ENCODE measurements at regions not wholly inside any gene's neighbourhood (a gene's known extent, or its start where the extent isn't known, plus 50 kb on each side); places are given as distances from the start of the nearest gene placed in this dataset.
"Not testable (repeated sequence)": the region's sequence is repeated elsewhere in the genome, so short reads cannot be mapped to it uniquely, and the experiment has no call there.

DNA sequence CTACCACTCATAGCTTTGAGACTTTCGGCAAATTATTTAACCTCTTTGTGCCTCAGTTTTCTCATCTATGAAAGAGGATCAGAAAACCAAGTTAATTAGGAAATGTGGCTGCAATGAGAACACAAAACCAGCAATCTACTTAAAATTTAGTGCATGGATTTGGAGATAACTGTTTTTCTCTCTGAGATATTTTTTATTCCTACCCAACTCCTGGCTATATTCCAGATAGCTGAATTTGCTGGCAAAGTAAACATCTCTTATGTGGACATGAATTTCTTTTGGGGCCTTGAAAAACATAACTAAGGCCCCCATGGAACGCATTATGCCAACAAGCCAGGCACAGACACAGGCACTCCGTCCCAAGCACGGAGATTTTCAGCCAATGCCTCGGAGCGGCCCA lies 53.4 kb upstream of the FOXN3 start:
- no peaks in the 10 kb centered on the region for H3K36me3 ChIP-seq (ENCODE audit: control insufficient read depth, insufficient read depth, low read length)
- peaks cover 12% of the 10 kb centered on the region for H3K4me1 ChIP-seq
- H3K79me2 ChIP-seq: peaks cover 30% of the 10 kb centered on the region
- no peak overlapping the region for H2AFZ ChIP-seq
- H3K4me2 ChIP-seq (ENCODE audit: low read length): no peak overlapping the region
- no peak for TF ChIP-seq CTCF (IDR thresholded peaks at IDR 0.05)
- no peak overlapping the region for H3K9ac ChIP-seq
- H3K27ac ChIP-seq: no peak overlapping the region
- H3K9me3 ChIP-seq (ENCODE audit: control insufficient read depth, low read length): no peaks in the 10 kb centered on the region
- no peak overlapping the region for H3K4me3 ChIP-seq (ENCODE audit: low read depth, low read length)
- H3K27me3 ChIP-seq (ENCODE audit: control insufficient read depth, insufficient read depth, low read length): no peaks in the 10 kb centered on the region

- no peak overlapping the region for H3K9ac ChIP-seq
- no peaks in the 10 kb centered on the region for H3K9me3 ChIP-seq (ENCODE audit: control insufficient read depth, low read length)
- H3K79me2 ChIP-seq: peaks cover 34% of the 10 kb centered on the region
- no peak overlapping the region for H3K4me2 ChIP-seq (ENCODE audit: low read length)
- H3K4me1 ChIP-seq: peaks cover 12% of the 10 kb centered on the region
- H3K36me3 ChIP-seq (ENCODE audit: control insufficient read depth, insufficient read depth, low read length): no peaks in the 10 kb centered on the region
- H2AFZ ChIP-seq: no peak overlapping the region
- no peak overlapping the region for H3K27ac ChIP-seq
- TF ChIP-seq CTCF (IDR thresholded peaks at IDR 0.05): no peak
- no peak overlapping the region for H3K4me3 ChIP-seq (ENCODE audit: low read depth, low read length)
- no peaks in the 10 kb centered on the region for H3K27me3 ChIP-seq (ENCODE audit: control insufficient read depth, insufficient read depth, low read length)
These were observed 52.5 kb upstream of the FOXN3 start for GRCh38 chr14:89469210-89470198.

- no peak for TF ChIP-seq CTCF (IDR thresholded peaks at IDR 0.05)
- no peak overlapping the region for H2AFZ ChIP-seq
- no peak overlapping the region for H3K27ac ChIP-seq
- peaks cover 12% of the 10 kb centered on the region for H3K4me1 ChIP-seq
- peaks cover 37% of the 10 kb centered on the region for H3K79me2 ChIP-seq
- no peak overlapping the region for H3K4me2 ChIP-seq (ENCODE audit: low read length)
- no peaks in the 10 kb centered on the region for H3K36me3 ChIP-seq (ENCODE audit: control insufficient read depth, insufficient read depth, low read length)
- H3K9ac ChIP-seq: no peak overlapping the region
- no peaks in the 10 kb centered on the region for H3K9me3 ChIP-seq (ENCODE audit: control insufficient read depth, low read length)
- H3K27me3 ChIP-seq (ENCODE audit: control insufficient read depth, insufficient read depth, low read length): no peaks in the 10 kb centered on the region
- H3K4me3 ChIP-seq (ENCODE audit: low read depth, low read length): no peak overlapping the region
These were observed 51.5 kb upstream of the FOXN3 start for GRCh38 chr14:89468566-89468965.

GRCh38 chr14:89468030-89468429 lies 51.0 kb upstream of the FOXN3 start:
- Histone ChIP-seq H3K79me2 (peaks cover 39% of the 10 kb centered on the region), H3K4me1 (peaks cover 12% of the 10 kb centered on the region)
- not testable (repeated sequence) for H3K9ac ChIP-seq; H3K9me3 ChIP-seq (ENCODE audit: control insufficient read depth, low read length); H2AFZ ChIP-seq; H3K4me3 ChIP-seq (ENCODE audit: low read depth, low read length); H3K27me3 ChIP-seq (ENCODE audit: control insufficient read depth, insufficient read depth, low read length); H3K4me2 ChIP-seq (ENCODE audit: low read length); H3K36me3 ChIP-seq (ENCODE audit: control insufficient read depth, insufficient read depth, low read length); H3K27ac ChIP-seq

- H3K36me3 ChIP-seq (ENCODE audit: control insufficient read depth, insufficient read depth, low read length): no peaks in the 10 kb centered on the region
- H3K4me3 ChIP-seq (ENCODE audit: low read depth, low read length): no peak overlapping the region
- no peak for TF ChIP-seq CTCF (IDR thresholded peaks at IDR 0.05)
- H3K4me1 ChIP-seq: peaks cover 12% of the 10 kb centered on the region
- no peak overlapping the region for H3K4me2 ChIP-seq (ENCODE audit: low read length)
- no peaks in the 10 kb centered on the region for H3K27me3 ChIP-seq (ENCODE audit: control insufficient read depth, insufficient read depth, low read length)
- H3K9me3 ChIP-seq (ENCODE audit: control insufficient read depth, low read length): no peaks in the 10 kb centered on the region
- H3K27ac ChIP-seq: no peak overlapping the region
- H3K79me2 ChIP-seq: peaks cover 35% of the 10 kb centered on the region
- no peak overlapping the region for H2AFZ ChIP-seq
- no peak overlapping the region for H3K9ac ChIP-seq
These were observed 49.9 kb upstream of the FOXN3 start for GRCh38 chr14:89466944-89467343.
